OCI-LY7 (cell line): ENCODE measurements at regions not wholly inside any gene's neighbourhood (a gene's known extent, or its start where the extent isn't known, plus 50 kb on each side); places are given as distances from the start of the nearest gene placed in this dataset.

ENCODE experiments used
- BruUV-seq: library from RNA; stranded (reverse); fragments of 400-500 nt; replicated peaks from 2 replicates; lab custom pipeline; 2021; lab: Mats Ljungman, UMichigan
- CTCF ChIA-PET: fragments of 300-600 bp; sonication (Branson Sonifier 250); formaldehyde crosslinking; loops from one replicate; lab custom pipeline; 2022; ENCODE audit warnings: antibody characterized with exemption; ENCODE audit not compliant: unreplicated experiment; lab: Charles Lee
- POLR2A ChIA-PET: fragments of 300-600 bp; sonication (Branson Sonifier 250); formaldehyde crosslinking; loops from one replicate; lab custom pipeline; 2022; ENCODE audit warnings: antibody characterized with exemption; lab: Charles Lee
- DNase-seq: peaks from one replicate; pipeline ENCODE4 v3.0.0-alpha.2; 2015; ENCODE audit warnings: low spot score
- H2AFZ ChIP-seq: fragments of 200-600 bp; sonication (generic), shearing (Covaris generic); 2 replicates; pipeline ENCODE4 v1.6.1; 2014; ENCODE audit warnings: mild to moderate bottlenecking, antibody characterized with exemption, low read length, moderate library complexity
- H3K27ac ChIP-seq: fragments of 200-600 bp; sonication (generic); 2 replicates; pipeline ENCODE4 v1.5.1; 2014; ENCODE audit warnings: mixed run types, low read depth, mild to moderate bottlenecking, moderate library complexity, low read length, inconsistent platforms; ENCODE audit not compliant: poor library complexity, severe bottlenecking
- H3K36me3 ChIP-seq: fragments of 200-600 bp; sonication (generic); 2 replicates; pipeline ENCODE4 v1.6.1; 2014; ENCODE audit warnings: mild to moderate bottlenecking, antibody characterized with exemption, low read length, moderate library complexity, mixed read lengths; ENCODE audit not compliant: insufficient read depth
- H3K4me1 ChIP-seq: fragments of 200-600 bp; sonication (generic); 2 replicates; pipeline ENCODE4 v1.5.1; 2014; ENCODE audit warnings: mild to moderate bottlenecking, low read length; ENCODE audit not compliant: insufficient read depth, poor library complexity, severe bottlenecking
- H3K4me2 ChIP-seq: fragments of 200-600 bp; sonication (generic); 2 replicates; pipeline ENCODE4 v1.6.1; 2014; ENCODE audit warnings: mild to moderate bottlenecking, low read length
- H3K4me3 ChIP-seq: fragments of 200-600 bp; sonication (generic); 2 replicates; pipeline ENCODE4 v1.5.1; 2014; ENCODE audit warnings: mild to moderate bottlenecking, low read depth, low read length; ENCODE audit not compliant: poor library complexity, severe bottlenecking
- H3K79me2 ChIP-seq: fragments of 200-600 bp; sonication (generic); 2 replicates; pipeline ENCODE4 v1.6.1; 2016; ENCODE audit warnings: low read depth, mild to moderate bottlenecking, low read length, moderate library complexity, mixed read lengths; ENCODE audit not compliant: insufficient read depth
- H3K9me2 ChIP-seq: fragments of 200-600 bp; sonication (generic); 2 replicates; pipeline ENCODE4 v1.6.1; 2016; ENCODE audit warnings: mild to moderate bottlenecking, low read length, mixed read lengths; ENCODE audit not compliant: insufficient read depth
- H3K9me3 ChIP-seq: fragments of 200-600 bp; sonication (generic); 2 replicates; pipeline ENCODE4 v1.6.1; 2014; ENCODE audit warnings: mild to moderate bottlenecking, mixed run types, low read length, mixed read lengths
- H4K20me1 ChIP-seq: fragments of 200-600 bp; sonication (generic); 2 replicates; pipeline ENCODE4 v1.6.1; 2014; ENCODE audit warnings: mild to moderate bottlenecking, antibody characterized with exemption, low read length, moderate library complexity, mixed read lengths; ENCODE audit not compliant: insufficient read depth
- CTCF ChIP-seq: fragments of 200-600 bp; sonication (generic); conservative IDR thresholded peaks from 2 replicates; pipeline ENCODE4 v1.5.1; 2014; ENCODE audit warnings: mild to moderate bottlenecking, antibody characterized with exemption, low read length, moderate library complexity, mixed read lengths
- EZH2phosphoT487 ChIP-seq: fragments of 200-600 bp; sonication (generic); IDR thresholded peaks from 2 replicates; pipeline ENCODE4 v1.6.1; 2018; ENCODE audit warnings: low read depth, borderline replicate concordance, mild to moderate bottlenecking, mixed run types, antibody characterized with exemption, low read length, moderate library complexity, mixed read lengths
- intact Hi-C: fragments of 100-400 bp; cut with micrococcal nuclease; formaldehyde crosslinking; loops from one replicate; pipeline ENCODE4 v1.10.0; 2022; ENCODE audit not compliant: unreplicated experiment

GRCh38 chr12:87467936-87468335 lies 561.3 kb downstream of the C12orf50 start:
- TF ChIP-seq CTCF (no peak), EZH2phosphoT487 (no peak)
- H3K79me2 ChIP-seq: no peaks in the 10 kb centered on the region
- no peak overlapping the region for H3K4me2 ChIP-seq
- POLR2A ChIA-PET: interaction anchor here (0.6 kb wide), 2 partner anchors 329 to 586 kb away, joined by 3 read pairs; no protein-coding TSS in a partner anchor
- H4K20me1 ChIP-seq: no peaks in the 10 kb centered on the region
- DNase-seq: no peak
- BruUV-seq: no TSS peak
- H2AFZ ChIP-seq: no peak overlapping the region
- CTCF ChIA-PET: no interaction called here
- intact Hi-C loops: no loop called here
- no peaks in the 10 kb centered on the region for H3K9me3 ChIP-seq
- H3K27ac ChIP-seq: no peak overlapping the region
- H3K4me3 ChIP-seq: no peak overlapping the region
- no peaks in the 10 kb centered on the region for H3K4me1 ChIP-seq
- H3K9me2 ChIP-seq: no peaks in the 10 kb centered on the region
- H3K36me3 ChIP-seq: no peaks in the 10 kb centered on the region

- H3K79me2 ChIP-seq: no peaks in the 10 kb centered on the region
- H3K4me2 ChIP-seq: no peak overlapping the region
- no peaks in the 10 kb centered on the region for H3K4me1 ChIP-seq
- intact Hi-C loops: no loop called here
- BruUV-seq: no TSS peak
- CTCF ChIA-PET: no interaction called here
- no peak for DNase-seq
- POLR2A ChIA-PET: interaction anchor here (0.7 to 1.3 kb wide), 2 partner anchors 36 to 161 kb away, joined by 3 read pairs; no protein-coding TSS in a partner anchor
- no peak overlapping the region for H3K4me3 ChIP-seq
- H3K9me3 ChIP-seq: no peaks in the 10 kb centered on the region
- no peak overlapping the region for H3K27ac ChIP-seq
- no peak overlapping the region for H2AFZ ChIP-seq
- no peaks in the 10 kb centered on the region for H3K36me3 ChIP-seq
- no peaks in the 10 kb centered on the region for H3K9me2 ChIP-seq
- no peak for TF ChIP-seq EZH2phosphoT487
- no peak for TF ChIP-seq CTCF
- H4K20me1 ChIP-seq: no peaks in the 10 kb centered on the region
Observed at GRCh38 chr12:87464565-87464964, 564.6 kb downstream of the C12orf50 start.

GRCh38 chr12:87444039-87444438 lies 585.2 kb downstream of the C12orf50 start:
- H3K79me2 ChIP-seq: no peaks in the 10 kb centered on the region
- H3K9me2 ChIP-seq: no peaks in the 10 kb centered on the region
- H3K4me1 ChIP-seq: no peaks in the 10 kb centered on the region
- H3K36me3 ChIP-seq: no peaks in the 10 kb centered on the region
- no peak for DNase-seq
- H3K4me2 ChIP-seq: no peak overlapping the region
- intact Hi-C loops: no loop called here
- no peak overlapping the region for H3K4me3 ChIP-seq
- H4K20me1 ChIP-seq: no peaks in the 10 kb centered on the region
- no peak overlapping the region for H3K27ac ChIP-seq
- H3K9me3 ChIP-seq: no peaks in the 10 kb centered on the region; the same call in 1 of the 2 replicates
- H2AFZ ChIP-seq: no peak overlapping the region
- no peak for TF ChIP-seq EZH2phosphoT487
- no peak for TF ChIP-seq CTCF
- CTCF ChIA-PET: no interaction called here
- POLR2A ChIA-PET: interaction anchor here (0.6 kb wide), 1 partner anchor 41 kb away, joined by 3 read pairs; no protein-coding TSS in a partner anchor
- BruUV-seq: no TSS peak
